Mammary epithelial cell (primary cell): ENCODE measurements at regions not wholly inside any gene's neighbourhood (a gene's known extent, or its start where the extent isn't known, plus 50 kb on each side); places are given as distances from the start of the nearest gene placed in this dataset.
"Not testable (repeated sequence)": the region's sequence is repeated elsewhere in the genome, so short reads cannot be mapped to it uniquely, and the experiment has no call there.

Experiments used
- EZH2 ChIP-seq: IDR thresholded peaks from 2 replicates; pipeline ENCODE4 v1.6.1; 2012; ENCODE audit warnings: low read length, inconsistent platforms, borderline replicate concordance
- TF ChIP-seq, protein P1 (sequence below), 2 donors: IDR thresholded peaks in 1 of 2; conservative IDR thresholded peaks in 1 of 2; 2 replicates each; pipeline ENCODE4 v1.5.1; 2011 to 2012; ENCODE audit warnings: inconsistent platforms in 2 of 2, low read length in 2 of 2, mild to moderate bottlenecking in 2 of 2, control low read depth in 1 of 2, low read depth in 1 of 2; ENCODE audit not compliant: insufficient read depth in 1 of 2; ENCODE audit errors: extremely low read depth in 1 of 2

DNA sequence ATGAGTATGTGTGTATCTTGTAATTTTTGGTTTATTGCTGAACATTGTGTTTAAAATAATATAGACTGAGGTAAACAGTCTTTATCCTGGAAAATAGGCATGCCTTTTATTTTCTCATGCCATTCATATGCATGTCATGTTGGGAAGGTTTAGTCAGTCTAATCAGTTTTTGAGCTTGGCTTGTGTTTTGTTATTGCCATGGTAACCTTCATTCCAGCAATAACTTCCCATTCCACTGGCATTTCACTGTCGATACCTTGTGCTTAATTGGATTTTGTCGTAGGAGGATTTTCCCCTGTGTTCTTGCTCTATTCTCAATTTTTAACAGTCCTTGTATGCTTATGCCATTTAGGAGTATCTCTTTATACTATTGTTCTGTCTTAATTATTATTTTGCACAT lies 563.6 kb downstream of the TTLL7 start:
- TF ChIP-seq, protein P1, sequence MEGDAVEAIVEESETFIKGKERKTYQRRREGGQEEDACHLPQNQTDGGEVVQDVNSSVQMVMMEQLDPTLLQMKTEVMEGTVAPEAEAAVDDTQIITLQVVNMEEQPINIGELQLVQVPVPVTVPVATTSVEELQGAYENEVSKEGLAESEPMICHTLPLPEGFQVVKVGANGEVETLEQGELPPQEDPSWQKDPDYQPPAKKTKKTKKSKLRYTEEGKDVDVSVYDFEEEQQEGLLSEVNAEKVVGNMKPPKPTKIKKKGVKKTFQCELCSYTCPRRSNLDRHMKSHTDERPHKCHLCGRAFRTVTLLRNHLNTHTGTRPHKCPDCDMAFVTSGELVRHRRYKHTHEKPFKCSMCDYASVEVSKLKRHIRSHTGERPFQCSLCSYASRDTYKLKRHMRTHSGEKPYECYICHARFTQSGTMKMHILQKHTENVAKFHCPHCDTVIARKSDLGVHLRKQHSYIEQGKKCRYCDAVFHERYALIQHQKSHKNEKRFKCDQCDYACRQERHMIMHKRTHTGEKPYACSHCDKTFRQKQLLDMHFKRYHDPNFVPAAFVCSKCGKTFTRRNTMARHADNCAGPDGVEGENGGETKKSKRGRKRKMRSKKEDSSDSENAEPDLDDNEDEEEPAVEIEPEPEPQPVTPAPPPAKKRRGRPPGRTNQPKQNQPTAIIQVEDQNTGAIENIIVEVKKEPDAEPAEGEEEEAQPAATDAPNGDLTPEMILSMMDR (conservative IDR thresholded peaks at IDR 0.05 in 1 of 2, IDR thresholded peaks at IDR 0.05 in 1 of 2; ENCODE audit: extremely low read depth in 1 of 2, insufficient read depth in 1 of 2, low read depth in 1 of 2, low read length in 2 of 2) = not testable (repeated sequence)
- TF ChIP-seq EZH2 = not testable (repeated sequence)
